ENCODE measurements at regions not wholly inside any gene's neighbourhood (a gene's known extent, or its start where the extent isn't known, plus 50 kb on each side); places are given as distances from the start of the nearest gene placed in this dataset.

DNA sequence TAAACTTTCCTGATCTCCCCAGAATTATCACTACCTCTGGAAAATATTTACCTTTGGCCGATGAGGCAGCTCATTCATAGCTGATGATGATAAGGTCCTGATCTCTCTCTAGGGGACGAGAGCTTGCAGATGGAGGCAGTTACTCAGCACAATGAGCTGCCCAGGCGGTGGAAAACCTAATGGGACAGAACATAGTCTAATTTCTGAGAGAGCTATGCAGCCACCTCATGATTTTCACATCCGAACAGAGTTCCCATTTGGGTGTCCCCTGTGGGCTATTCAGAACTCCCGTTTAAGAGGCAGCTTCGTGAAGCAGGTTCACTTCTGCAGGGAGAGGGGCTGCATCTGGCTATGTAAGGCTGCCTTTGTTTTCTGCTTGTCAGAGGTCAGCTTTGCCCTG lies 724.6 kb upstream of the TMEM132C start:
- no peak for TF ChIP-seq POLR2A (IDR thresholded peaks at IDR 0.05)
- TF ChIP-seq CTCF (IDR thresholded peaks at IDR 0.05 in 4 of 5, conservative IDR thresholded peaks at IDR 0.05 in 1 of 5), result no peak

Measured in gastrocnemius medialis (tissue), 4 donors.